Ascending aorta (tissue), 2 donors: ENCODE measurements at regions not wholly inside any gene's neighbourhood (a gene's known extent, or its start where the extent isn't known, plus 50 kb on each side); places are given as distances from the start of the nearest gene placed in this dataset.
A peak's percentile ranks its signal among the peaks of the same experiment; 100 is the strongest.

ENCODE experiments used
- DNase-seq, 2 donors: peaks; one replicate each; pipeline ENCODE4 v3.0.0-alpha.2; 2019; ENCODE audit warnings: low spot score in 2 of 2
- H3K27ac ChIP-seq, 2 donors: fragments of 200-600 bp; sonication (generic); one replicate each; pipeline ENCODE4 v1.5.1; 2016 to 2017; ENCODE audit warnings: mild to moderate bottlenecking in 1 of 2
- H3K27me3 ChIP-seq: fragments of 200-600 bp; sonication (generic); one replicate; pipeline ENCODE4 v1.5.1; 2017
- H3K36me3 ChIP-seq, 2 donors: fragments of 200-600 bp; sonication (generic); one replicate each; pipeline ENCODE4 v1.5.1; 2016
- H3K4me1 ChIP-seq, 2 donors: fragments of 200-600 bp; sonication (generic); one replicate each; pipeline ENCODE4 v1.5.1; 2016 to 2017; ENCODE audit warnings: mild to moderate bottlenecking in 1 of 2
- H3K4me3 ChIP-seq, 2 donors: fragments of 200-600 bp; sonication (generic); one replicate each; pipeline ENCODE4 v1.5.1; 2016 to 2017; ENCODE audit warnings: mild to moderate bottlenecking in 1 of 2
- H3K9me3 ChIP-seq, 2 donors: fragments of 200-600 bp; sonication (generic); one replicate each; pipeline ENCODE4 v1.5.1; 2016
- CTCF ChIP-seq, 3 experiments: fragments of 200-600 bp in 2 of 3; fragments of 450-650 bp in 1 of 3; sonication (generic) in 2 of 3; IDR thresholded peaks; one replicate each; pipeline ENCODE4 v1.5.1; 2016 to 2019; ENCODE audit warnings: antibody characterized with exemption in 3 of 3, mild to moderate bottlenecking in 1 of 3, moderate library complexity in 1 of 3
- intact Hi-C: fragments of 100-400 bp; cut with DNase I; formaldehyde crosslinking; loops from one replicate; pipeline ENCODE4 v1.15.1; 2023

- H3K36me3 ChIP-seq = no peaks in the 10 kb centered on the region
- no peaks in the 10 kb centered on the region for H3K27me3 ChIP-seq
- H3K4me1 ChIP-seq = no peaks in the 10 kb centered on the region
- no peak for DNase-seq
- H3K27ac ChIP-seq = no peak overlapping the region
- H3K9me3 ChIP-seq = no peaks in the 10 kb centered on the region
- H3K4me3 ChIP-seq = no peak overlapping the region
- TF ChIP-seq CTCF (IDR thresholded peaks at IDR 0.05) = no peak
- intact Hi-C loops = no loop called here
Measured at GRCh38 chr19:29372921-29373797, 152.6 kb upstream of the VSTM2B start.

- no peak for DNase-seq
- no peak for TF ChIP-seq CTCF (IDR thresholded peaks at IDR 0.05)
- no peak overlapping the region for H3K4me3 ChIP-seq
- H3K9me3 ChIP-seq = no peaks in the 10 kb centered on the region
- no peaks in the 10 kb centered on the region for H3K4me1 ChIP-seq
- no peak overlapping the region for H3K27ac ChIP-seq
- no peaks in the 10 kb centered on the region for H3K27me3 ChIP-seq
- H3K36me3 ChIP-seq = no peaks in the 10 kb centered on the region
- intact Hi-C loops = no loop called here
Measured at GRCh38 chr19:29375429-29376119, 150.2 kb upstream of the VSTM2B start.

- no peak overlapping the region for H3K27ac ChIP-seq
- no peak for DNase-seq
- H3K4me3 ChIP-seq = no peak overlapping the region
- H3K36me3 ChIP-seq = no peaks in the 10 kb centered on the region
- intact Hi-C loops = no loop called here
- H3K9me3 ChIP-seq = no peaks in the 10 kb centered on the region
- no peaks in the 10 kb centered on the region for H3K4me1 ChIP-seq
- H3K27me3 ChIP-seq = no peaks in the 10 kb centered on the region
- no peak for TF ChIP-seq CTCF (IDR thresholded peaks at IDR 0.05)
Measured at GRCh38 chr19:29376855-29377354, 148.9 kb upstream of the VSTM2B start.

GRCh38 chr19:29378126-29378525, 147.7 kb upstream of the VSTM2B start:
- no peak for TF ChIP-seq CTCF (IDR thresholded peaks at IDR 0.05)
- Histone ChIP-seq H3K36me3 (no peaks in the 10 kb centered on the region), H3K4me3 (no peak overlapping the region), H3K9me3 (no peaks in the 10 kb centered on the region), H3K27me3 (no peaks in the 10 kb centered on the region), H3K4me1 (no peaks in the 10 kb centered on the region), H3K27ac (no peak overlapping the region)
- intact Hi-C loops = no loop called here
- peak in 1 of 2 donors; percentile 24 for DNase-seq

- no peaks in the 10 kb centered on the region for H3K4me1 ChIP-seq
- intact Hi-C loops = no loop called here
- peak in 1 of 2 donors; percentile 25 for DNase-seq
- no peaks in the 10 kb centered on the region for H3K36me3 ChIP-seq
- no peak overlapping the region for H3K27ac ChIP-seq
- no peaks in the 10 kb centered on the region for H3K9me3 ChIP-seq
- TF ChIP-seq CTCF (IDR thresholded peaks at IDR 0.05) = no peak
- H3K4me3 ChIP-seq = no peak overlapping the region
- no peaks in the 10 kb centered on the region for H3K27me3 ChIP-seq
Measured at GRCh38 chr19:29378543-29379080, 147.2 kb upstream of the VSTM2B start.
